ENCODE measurements at regions not wholly inside any gene's neighbourhood (a gene's known extent, or its start where the extent isn't known, plus 50 kb on each side); places are given as distances from the start of the nearest gene placed in this dataset.

GRCh38 chr16:87060034-87060986, 256.9 kb downstream of the C16orf95 start:
- no peak for DNase-seq

DNA sequence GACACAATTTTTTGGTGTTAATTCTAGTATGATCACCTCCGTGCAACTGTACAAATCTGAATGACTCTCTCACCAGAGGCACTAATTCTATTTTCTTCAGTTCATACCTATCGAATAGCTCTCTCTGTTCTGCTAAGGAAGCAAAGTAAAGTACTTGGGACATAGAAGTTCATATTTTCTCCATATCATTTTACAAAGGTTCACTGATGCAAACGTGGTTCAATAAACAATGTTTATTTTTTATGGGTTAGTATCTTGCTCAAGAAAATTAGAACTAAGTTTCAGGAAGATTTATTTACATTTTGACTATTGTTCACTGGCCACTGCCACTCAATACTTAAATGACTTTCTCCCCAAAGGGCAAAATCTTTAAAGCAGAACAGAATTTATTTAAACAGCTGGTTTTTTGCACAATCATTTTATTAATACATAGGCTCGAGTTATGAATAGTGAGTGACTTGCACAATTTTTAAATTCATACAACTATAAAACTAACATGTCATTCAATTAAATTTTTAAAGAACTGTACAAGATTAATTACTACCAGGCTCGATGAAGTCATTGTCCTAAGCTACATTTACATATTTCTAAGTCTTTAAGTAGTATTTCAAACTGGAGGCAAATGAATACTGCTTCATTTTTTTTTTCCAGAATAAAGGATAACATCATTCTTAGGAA, 255.8 kb downstream of the C16orf95 start:
- DNase-seq = no peak

GRCh38 chr16:87062569-87063442, 254.4 kb downstream of the C16orf95 start:
- DNase-seq = no peak

- no peak for DNase-seq
These were observed 253.6 kb downstream of the C16orf95 start for GRCh38 chr16:87063543-87063942.

- no peak for DNase-seq
These were observed 252.3 kb downstream of the C16orf95 start for GRCh38 chr16:87064731-87065445.

DNA sequence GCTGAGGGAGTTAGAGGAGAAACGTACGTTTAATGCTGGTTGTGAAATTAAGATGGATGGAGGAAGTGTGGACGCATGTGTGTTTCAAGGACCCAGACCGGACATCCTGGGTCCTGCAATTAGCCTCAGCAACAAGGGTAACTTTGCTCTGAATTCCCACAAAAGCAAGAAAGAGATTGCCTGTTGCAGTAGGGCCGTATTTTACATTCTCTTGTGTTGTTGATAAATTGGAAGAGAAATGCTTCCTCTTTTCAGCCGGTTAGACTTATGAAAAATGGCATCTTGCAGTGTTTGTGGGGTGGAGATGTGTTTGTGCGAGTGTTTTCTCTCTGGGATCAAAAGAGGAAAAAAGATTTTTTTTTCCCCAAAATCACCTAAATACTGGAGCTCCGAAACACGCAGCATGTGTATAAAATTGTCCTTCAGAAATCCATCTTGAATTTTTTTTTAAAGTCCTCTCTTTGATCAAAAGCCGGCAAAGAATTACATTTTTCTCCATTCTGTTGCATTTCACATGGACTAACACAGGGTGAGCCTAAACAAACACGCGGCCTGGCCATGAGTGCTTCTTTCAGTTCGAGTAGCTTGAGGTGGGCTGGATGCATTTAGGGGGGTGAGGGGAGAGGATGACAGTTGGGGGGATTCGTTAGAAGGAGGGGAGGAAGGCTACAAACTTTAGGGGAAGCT, 251.6 kb downstream of the C16orf95 start:
- DNase-seq = no peak

GRCh38 chr16:87066133-87067002, 250.8 kb downstream of the C16orf95 start:
- DNase-seq = no peak

GRCh38 chr16:87067003-87067556, 250.1 kb downstream of the C16orf95 start:
- no peak for DNase-seq

GRCh38 chr16:87067836-87068761, 249.1 kb downstream of the C16orf95 start:
- DNase-seq = no peak

- no peak for DNase-seq
These were observed 248.4 kb downstream of the C16orf95 start for GRCh38 chr16:87068762-87069150.

GRCh38 chr16:87070657-87071056, 246.5 kb downstream of the C16orf95 start:
- DNase-seq = no peak

DNA sequence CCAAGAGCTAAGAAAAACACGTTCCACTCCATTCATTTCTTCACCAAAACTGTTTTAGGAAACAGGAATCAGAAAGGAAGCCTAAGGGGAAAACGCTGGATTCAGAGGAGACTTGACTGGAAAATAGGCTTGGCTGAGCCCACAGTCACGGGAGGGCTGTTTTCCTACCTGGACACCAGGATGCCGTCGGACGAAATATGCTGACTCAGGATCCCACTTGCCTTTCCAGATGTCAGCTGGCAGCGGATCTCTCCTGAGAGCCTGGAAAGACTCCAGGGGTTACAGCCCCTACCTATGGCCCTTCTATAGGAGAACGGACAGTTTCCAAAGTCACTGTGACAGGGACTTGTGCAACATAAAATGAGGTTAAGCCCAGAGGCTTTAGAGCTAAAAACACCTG, 245.1 kb downstream of the C16orf95 start:
- DNase-seq = no peak

GRCh38 chr16:87074641-87075318, 242.4 kb downstream of the C16orf95 start:
- no peak for DNase-seq

GRCh38 chr16:87075319-87075860, 241.8 kb downstream of the C16orf95 start:
- DNase-seq = no peak

DNA sequence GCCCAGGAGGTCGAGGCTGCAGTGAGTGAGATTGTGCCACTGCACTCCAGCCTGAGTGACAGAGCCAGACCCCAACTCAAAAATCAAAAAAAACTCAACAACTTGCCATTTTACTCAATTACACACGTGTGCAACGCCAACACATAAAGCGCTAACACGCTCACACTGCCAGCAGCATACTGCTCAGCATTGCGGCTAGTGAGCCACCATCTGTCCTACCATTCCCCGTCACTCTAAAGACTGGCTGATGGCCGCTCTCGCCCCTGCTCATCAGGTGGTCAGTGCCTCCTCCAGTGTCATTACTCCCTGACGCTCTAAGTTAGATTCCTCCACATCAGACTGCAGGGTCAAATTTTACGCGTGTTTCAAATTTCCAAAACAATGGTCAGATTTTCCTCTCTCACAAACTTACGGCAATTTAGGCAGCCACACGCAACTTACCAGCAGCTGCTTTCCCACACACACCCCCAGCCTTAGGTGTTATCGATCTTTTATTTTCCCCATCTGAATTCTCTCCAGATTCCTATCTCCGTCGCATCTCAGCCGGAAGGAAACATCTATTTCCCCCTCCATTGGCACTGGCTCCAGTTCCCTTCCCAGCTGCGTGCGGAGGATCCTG, 240.8 kb downstream of the C16orf95 start:
- DNase-seq = no peak

GRCh38 chr16:87076950-87077749, 240.0 kb downstream of the C16orf95 start:
- no peak for DNase-seq

DNA sequence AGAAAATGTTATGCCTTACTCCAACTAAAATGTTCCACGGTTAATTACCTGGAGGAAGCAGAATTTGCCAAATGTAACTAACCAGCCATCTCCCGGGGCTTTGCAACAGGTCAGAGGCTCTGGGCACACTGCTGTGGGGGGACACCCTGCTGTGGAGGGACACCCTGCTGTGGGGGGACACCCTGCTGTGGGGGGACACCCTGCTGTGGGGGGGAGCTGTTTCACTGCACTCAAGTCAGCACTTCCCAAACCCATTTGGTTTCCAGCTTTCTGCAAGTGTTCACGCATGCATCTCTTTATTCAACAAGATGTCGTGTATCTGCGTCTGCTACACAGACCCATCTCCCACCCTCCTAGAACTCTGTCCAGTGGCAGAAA, 239.5 kb downstream of the C16orf95 start:
- DNase-seq = no peak
